ENCODE measurements at regions not wholly inside any gene's neighbourhood (a gene's known extent, or its start where the extent isn't known, plus 50 kb on each side); places are given as distances from the start of the nearest gene placed in this dataset.
A peak's percentile ranks its signal among the peaks of the same experiment; 100 is the strongest.

DNA sequence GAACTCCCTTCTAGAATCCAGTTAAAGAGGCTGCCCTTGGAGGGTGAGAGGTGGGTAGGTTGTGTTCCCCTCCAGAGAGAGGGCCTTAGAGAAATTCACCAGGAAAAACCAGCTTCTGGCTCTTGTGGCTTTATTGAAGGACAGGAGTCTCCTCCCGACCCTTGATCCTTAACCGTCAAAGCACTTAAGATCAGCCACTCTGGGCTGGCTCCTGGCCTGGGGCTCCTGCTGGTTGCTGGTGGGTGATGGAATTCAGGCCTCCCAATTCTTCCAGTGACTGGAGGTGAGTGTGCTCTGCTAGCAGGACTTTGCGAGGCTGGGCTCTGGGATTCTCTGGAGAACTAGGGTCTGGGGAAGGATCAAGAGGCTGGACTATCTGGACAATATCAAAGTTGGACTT is 75.6 kb upstream of the LGSN start:
- TF ChIP-seq, protein P1, sequence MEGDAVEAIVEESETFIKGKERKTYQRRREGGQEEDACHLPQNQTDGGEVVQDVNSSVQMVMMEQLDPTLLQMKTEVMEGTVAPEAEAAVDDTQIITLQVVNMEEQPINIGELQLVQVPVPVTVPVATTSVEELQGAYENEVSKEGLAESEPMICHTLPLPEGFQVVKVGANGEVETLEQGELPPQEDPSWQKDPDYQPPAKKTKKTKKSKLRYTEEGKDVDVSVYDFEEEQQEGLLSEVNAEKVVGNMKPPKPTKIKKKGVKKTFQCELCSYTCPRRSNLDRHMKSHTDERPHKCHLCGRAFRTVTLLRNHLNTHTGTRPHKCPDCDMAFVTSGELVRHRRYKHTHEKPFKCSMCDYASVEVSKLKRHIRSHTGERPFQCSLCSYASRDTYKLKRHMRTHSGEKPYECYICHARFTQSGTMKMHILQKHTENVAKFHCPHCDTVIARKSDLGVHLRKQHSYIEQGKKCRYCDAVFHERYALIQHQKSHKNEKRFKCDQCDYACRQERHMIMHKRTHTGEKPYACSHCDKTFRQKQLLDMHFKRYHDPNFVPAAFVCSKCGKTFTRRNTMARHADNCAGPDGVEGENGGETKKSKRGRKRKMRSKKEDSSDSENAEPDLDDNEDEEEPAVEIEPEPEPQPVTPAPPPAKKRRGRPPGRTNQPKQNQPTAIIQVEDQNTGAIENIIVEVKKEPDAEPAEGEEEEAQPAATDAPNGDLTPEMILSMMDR (conservative IDR thresholded peaks at IDR 0.05), result no peak
- 0 out of 2 replicates have a peak overlapping the region, but pooled peaks have one; percentile 8 for H3K27ac ChIP-seq

DNA sequence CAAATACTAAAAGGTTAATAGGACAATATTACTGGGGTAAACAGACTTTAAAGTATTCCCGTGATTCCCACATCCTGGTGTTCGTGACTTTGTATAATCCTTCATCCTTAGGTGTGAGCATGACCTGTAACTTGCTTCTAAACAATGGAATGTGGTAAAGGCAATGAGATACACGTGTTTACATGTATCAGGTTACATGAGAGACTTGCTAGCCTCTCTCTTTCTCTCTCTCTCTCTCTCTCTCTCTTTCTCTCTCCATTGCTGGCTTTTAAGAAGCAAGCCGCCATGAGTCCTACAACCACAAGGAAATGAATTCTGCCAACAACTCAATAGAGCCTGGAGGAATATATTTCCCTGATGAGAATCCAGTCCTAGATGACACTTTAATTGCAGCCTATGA is 83.9 kb upstream of the LGSN start:
- H3K27ac ChIP-seq, result no peak overlapping the region
- TF ChIP-seq, protein P1 (conservative IDR thresholded peaks at IDR 0.05), result no peak

DNA sequence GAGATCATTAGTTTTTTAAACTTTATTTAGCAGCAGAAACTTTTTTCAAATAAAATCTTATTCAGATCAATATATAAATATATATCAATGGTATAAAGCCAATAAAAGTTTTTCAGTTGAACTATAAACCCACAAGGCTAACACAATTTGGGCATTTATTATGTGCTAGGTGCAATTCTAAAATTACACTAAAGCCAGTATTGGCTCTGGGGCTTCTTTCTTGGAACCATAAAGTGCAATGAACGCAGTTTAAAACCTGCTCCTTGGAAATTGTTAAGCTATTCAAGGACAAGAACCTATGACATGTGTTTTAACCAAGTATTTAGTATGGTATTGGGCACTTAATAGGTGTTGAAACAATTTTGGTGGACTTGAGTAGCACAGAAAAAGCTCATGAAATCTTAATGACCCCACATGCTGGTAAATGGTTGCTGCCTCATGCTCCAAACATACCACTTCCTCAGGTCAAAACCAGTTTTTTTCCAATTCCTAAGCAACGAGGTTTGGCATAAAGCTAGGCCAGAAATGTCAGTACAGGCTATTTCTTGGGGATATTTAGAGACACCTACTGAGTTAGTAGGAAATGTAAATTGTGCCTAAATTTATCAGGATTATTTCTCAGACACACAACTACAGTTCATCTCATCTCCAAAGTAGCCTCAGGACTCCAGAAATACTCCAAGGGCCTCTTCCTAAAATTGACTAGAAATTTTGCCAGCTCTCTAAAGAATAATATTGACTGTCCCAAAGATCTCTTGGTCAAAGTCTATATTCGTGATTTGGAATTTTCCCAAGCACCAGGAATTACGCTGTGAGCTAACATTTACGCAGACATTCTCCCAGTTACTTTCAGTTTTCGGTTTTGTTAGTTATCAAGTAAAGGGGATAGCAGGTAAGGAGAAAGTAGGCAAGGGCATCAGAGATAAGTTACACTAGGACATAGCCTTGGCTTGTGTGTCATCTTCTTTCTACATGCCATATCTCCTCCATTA is 90.9 kb upstream of the LGSN start:
- H3K27ac ChIP-seq, result no peak overlapping the region
- TF ChIP-seq, protein P1 (conservative IDR thresholded peaks at IDR 0.05), result no peak

DNA sequence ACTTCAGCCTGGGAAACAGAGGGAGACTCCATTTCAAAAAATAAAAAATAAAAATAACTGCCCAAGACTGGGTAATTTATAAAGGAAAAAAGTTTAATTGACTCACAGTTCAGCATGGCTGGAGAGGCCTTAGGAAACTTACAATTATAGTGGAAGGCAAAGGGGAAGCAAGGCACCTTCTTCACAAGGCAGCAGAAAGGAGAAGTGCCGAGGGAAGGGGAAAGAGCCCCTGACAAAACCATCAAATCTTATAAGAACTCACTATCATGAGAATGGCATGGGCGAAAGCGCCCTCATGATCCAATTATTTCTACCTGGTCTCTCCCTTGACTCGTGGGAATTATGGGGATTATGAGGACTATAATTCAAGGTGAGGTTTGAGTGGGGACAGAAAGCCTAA is 95.5 kb upstream of the LGSN start:
- H3K27ac ChIP-seq, result no peak overlapping the region
- TF ChIP-seq, protein P1 (conservative IDR thresholded peaks at IDR 0.05), result no peak

DNA sequence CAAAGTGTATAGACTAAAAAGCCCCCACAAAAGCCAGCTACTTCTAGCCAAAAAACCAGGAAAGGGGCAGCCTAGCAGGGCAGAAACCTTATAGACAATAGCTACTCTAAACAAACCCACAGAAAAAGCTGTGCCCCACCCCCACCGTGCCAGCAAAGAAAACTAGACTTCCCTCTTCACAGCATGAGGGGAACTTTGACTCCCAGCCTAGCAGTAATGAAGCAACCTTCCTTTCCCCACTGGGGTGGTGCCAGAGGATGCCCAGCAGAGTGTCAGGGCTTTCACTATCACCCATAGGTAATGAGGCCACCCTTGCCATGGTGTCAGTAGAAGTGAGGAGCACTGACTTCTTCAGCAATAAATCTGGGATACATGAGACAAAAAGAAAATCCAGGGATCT is 99.0 kb upstream of the LGSN start:
- TF ChIP-seq, protein P1 (conservative IDR thresholded peaks at IDR 0.05), result no peak
- H3K27ac ChIP-seq, result no peak overlapping the region

DNA sequence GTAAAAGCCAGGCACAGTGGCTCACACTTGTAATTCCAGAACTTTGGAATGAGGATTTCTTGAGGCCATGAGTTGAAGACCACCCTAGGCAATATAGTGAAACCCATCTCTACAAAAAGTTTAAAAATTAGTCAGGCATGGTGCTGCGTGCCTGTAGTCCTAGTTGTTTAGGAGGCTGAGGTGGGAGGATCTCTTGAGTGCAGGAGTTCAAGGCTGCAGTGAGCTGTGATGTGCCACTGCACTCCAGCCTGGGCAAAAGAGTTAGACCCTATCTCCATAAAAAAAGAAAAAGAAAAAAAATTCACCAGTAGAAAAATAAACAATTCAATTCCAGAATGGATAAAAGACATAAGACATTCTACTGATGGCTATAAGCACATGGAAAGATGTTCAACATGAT is 104.9 kb upstream of the LGSN start:
- TF ChIP-seq, protein P1 (conservative IDR thresholded peaks at IDR 0.05), result no peak

DNA sequence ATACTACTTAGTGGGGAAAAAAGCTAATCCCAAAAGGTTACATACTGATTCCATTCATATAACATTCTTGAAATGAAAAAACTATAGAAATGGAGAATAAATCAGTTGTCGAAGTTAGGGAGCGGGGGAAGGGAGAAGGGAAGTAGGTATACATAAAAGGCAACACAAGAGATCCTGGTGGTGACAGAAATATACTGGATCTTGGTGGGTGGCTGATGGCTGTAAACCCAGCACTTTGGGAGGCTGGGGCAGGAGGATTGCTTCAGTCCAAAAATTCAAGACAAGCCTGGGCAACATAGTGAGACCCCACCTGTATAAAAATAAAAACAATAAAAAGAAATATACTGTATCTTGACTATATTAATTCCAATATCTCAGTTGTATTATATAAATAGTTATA is 105.7 kb upstream of the LGSN start:
- H3K27ac ChIP-seq, result no peak overlapping the region
- TF ChIP-seq, protein P1 (conservative IDR thresholded peaks at IDR 0.05), result no peak

More for the DNA sequence above, 104.9 kb upstream of the LGSN start:
- H3K27ac ChIP-seq, result no peak overlapping the region
